Posterior vena cava (tissue), 2 donors: ENCODE measurements at regions not wholly inside any gene's neighbourhood (a gene's known extent, or its start where the extent isn't known, plus 50 kb on each side); places are given as distances from the start of the nearest gene placed in this dataset.

Source experiments
- DNase-seq: peaks from one replicate; pipeline ENCODE4 v3.0.0-alpha.2; 2020; ENCODE audit warnings: low spot score
- intact Hi-C, 2 donors: fragments of 100-400 bp; cut with DNase I; formaldehyde crosslinking; loops; one replicate each; pipeline versions ENCODE4 v1.14.1 to v1.14.2; 2022 to 2023
- donor health status: DM: yes; HTN: yes; CAD: no.
- donor health status: DM: yes; HTN: yes; CAD: no.

GRCh38 chr5:4422247-4422646 lies 717.9 kb upstream of the ADAMTS16 start:
- intact Hi-C loops: no loop called here
- DNase-seq: no peak

GRCh38 chr5:4424895-4425294 lies 715.2 kb upstream of the ADAMTS16 start:
- intact Hi-C loops: no loop called here
- no peak for DNase-seq

GRCh38 chr5:4440536-4440935 lies 699.6 kb upstream of the ADAMTS16 start:
- intact Hi-C loops: no loop called here
- DNase-seq: no peak

GRCh38 chr5:4442221-4442620 lies 697.9 kb upstream of the ADAMTS16 start:
- DNase-seq: no peak
- intact Hi-C loops: no loop called here

- no peak for DNase-seq
- intact Hi-C loops: no loop called here
Observed at GRCh38 chr5:4447657-4448056, 692.5 kb upstream of the ADAMTS16 start.

GRCh38 chr5:4453655-4454054 lies 686.5 kb upstream of the ADAMTS16 start:
- no peak for DNase-seq
- intact Hi-C loops: no loop called here

- intact Hi-C loops: no loop called here
- DNase-seq: no peak
Observed at GRCh38 chr5:4479426-4479825, 660.7 kb upstream of the ADAMTS16 start.

GRCh38 chr5:4480528-4481349 lies 659.4 kb upstream of the ADAMTS16 start:
- DNase-seq: no peak
- intact Hi-C loops: no loop called here

- intact Hi-C loops: no loop called here
Observed at GRCh38 chr5:4487581-4487980, 652.5 kb upstream of the ADAMTS16 start.

GRCh38 chr5:4511996-4512656 lies 628.0 kb upstream of the ADAMTS16 start:
- intact Hi-C loops: no loop called here

More at GRCh38 chr5:4487581-4487980, 652.5 kb upstream of the ADAMTS16 start:
- no peak for DNase-seq

GRCh38 chr5:4513381-4513780 lies 626.7 kb upstream of the ADAMTS16 start:
- no peak for DNase-seq
- intact Hi-C loops: no loop called here

More at GRCh38 chr5:4511996-4512656, 628.0 kb upstream of the ADAMTS16 start:
- DNase-seq: no peak

- intact Hi-C loops: no loop called here
- DNase-seq: no peak
Observed at GRCh38 chr5:4514067-4514648, 626.0 kb upstream of the ADAMTS16 start.

- intact Hi-C loops: no loop called here
- DNase-seq: no peak
Observed at GRCh38 chr5:4518903-4519672, 621.0 kb upstream of the ADAMTS16 start.

- intact Hi-C loops: no loop called here
- DNase-seq: no peak
Observed at GRCh38 chr5:4520559-4520958, 619.6 kb upstream of the ADAMTS16 start.

- intact Hi-C loops: no loop called here
- DNase-seq: no peak
Observed at GRCh38 chr5:4523038-4523437, 617.1 kb upstream of the ADAMTS16 start.

GRCh38 chr5:4531756-4532704 lies 608.1 kb upstream of the ADAMTS16 start:
- DNase-seq: no peak
- intact Hi-C loops: no loop called here

GRCh38 chr5:4532705-4533080 lies 607.4 kb upstream of the ADAMTS16 start:
- intact Hi-C loops: no loop called here
- no peak for DNase-seq

- DNase-seq: no peak
- intact Hi-C loops: no loop called here
Observed at GRCh38 chr5:4533457-4534105, 606.5 kb upstream of the ADAMTS16 start.
